Tibial nerve (tissue), 3 donors: ENCODE measurements at regions not wholly inside any gene's neighbourhood (a gene's known extent, or its start where the extent isn't known, plus 50 kb on each side); places are given as distances from the start of the nearest gene placed in this dataset.

Source experiments
- CTCF ChIP-seq, 5 experiments: fragments of 200-600 bp in 3 of 5; fragments of 450-650 bp in 2 of 5; sonication (generic) in 3 of 5; IDR thresholded peaks; one replicate each; pipeline ENCODE4 v1.5.1; 2016 to 2019; ENCODE audit warnings: antibody characterized with exemption in 5 of 5, mild to moderate bottlenecking in 3 of 5, moderate library complexity in 2 of 5
- POLR2A ChIP-seq, 2 donors: fragments of 450-650 bp; IDR thresholded peaks; one replicate each; pipeline ENCODE4 v1.6.1; 2017; ENCODE audit warnings: antibody characterized with exemption in 2 of 2, mild to moderate bottlenecking in 2 of 2, moderate library complexity in 2 of 2

- no peak for TF ChIP-seq CTCF (IDR thresholded peaks at IDR 0.05)
- no peak for TF ChIP-seq POLR2A (IDR thresholded peaks at IDR 0.05)
Measured at GRCh38 chr14:22122227-22122818, 448.7 kb upstream of the OR4E1 start.
